HL-60 (cell line): ENCODE measurements at regions not wholly inside any gene's neighbourhood (a gene's known extent, or its start where the extent isn't known, plus 50 kb on each side); places are given as distances from the start of the nearest gene placed in this dataset.

Experiments
- CTCF ChIP-seq: IDR thresholded peaks from one replicate; pipeline ENCODE4 v1.5.1; 2011; ENCODE audit warnings: low read length, control low read depth, inconsistent platforms; ENCODE audit not compliant: insufficient read depth
- TF ChIP-seq, protein P1 (sequence below): IDR thresholded peaks from 2 replicates; pipeline ENCODE4 v1.6.1; 2012; ENCODE audit warnings: low read depth; ENCODE audit not compliant: insufficient replicate concordance

DNA sequence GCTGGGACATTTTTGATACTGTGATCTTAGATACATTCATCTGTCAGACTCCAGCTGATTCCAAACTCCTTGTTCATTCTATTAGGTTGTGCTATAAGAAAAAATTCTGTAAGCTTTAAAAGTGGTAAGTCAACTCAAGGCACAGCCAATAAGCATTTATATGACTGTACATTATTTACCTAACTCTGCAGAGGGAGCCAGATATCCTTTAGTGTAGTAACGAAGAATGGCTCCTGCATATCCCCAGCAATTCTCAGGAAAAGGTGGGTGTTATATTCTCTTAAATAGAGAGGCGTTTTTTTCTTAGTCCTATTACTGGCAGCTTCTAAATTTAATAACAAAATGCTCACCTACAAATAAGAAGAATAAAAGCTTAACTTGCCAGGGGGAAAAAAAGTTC lies 374.3 kb upstream of the GOT2 start:
- TF ChIP-seq, protein P1, sequence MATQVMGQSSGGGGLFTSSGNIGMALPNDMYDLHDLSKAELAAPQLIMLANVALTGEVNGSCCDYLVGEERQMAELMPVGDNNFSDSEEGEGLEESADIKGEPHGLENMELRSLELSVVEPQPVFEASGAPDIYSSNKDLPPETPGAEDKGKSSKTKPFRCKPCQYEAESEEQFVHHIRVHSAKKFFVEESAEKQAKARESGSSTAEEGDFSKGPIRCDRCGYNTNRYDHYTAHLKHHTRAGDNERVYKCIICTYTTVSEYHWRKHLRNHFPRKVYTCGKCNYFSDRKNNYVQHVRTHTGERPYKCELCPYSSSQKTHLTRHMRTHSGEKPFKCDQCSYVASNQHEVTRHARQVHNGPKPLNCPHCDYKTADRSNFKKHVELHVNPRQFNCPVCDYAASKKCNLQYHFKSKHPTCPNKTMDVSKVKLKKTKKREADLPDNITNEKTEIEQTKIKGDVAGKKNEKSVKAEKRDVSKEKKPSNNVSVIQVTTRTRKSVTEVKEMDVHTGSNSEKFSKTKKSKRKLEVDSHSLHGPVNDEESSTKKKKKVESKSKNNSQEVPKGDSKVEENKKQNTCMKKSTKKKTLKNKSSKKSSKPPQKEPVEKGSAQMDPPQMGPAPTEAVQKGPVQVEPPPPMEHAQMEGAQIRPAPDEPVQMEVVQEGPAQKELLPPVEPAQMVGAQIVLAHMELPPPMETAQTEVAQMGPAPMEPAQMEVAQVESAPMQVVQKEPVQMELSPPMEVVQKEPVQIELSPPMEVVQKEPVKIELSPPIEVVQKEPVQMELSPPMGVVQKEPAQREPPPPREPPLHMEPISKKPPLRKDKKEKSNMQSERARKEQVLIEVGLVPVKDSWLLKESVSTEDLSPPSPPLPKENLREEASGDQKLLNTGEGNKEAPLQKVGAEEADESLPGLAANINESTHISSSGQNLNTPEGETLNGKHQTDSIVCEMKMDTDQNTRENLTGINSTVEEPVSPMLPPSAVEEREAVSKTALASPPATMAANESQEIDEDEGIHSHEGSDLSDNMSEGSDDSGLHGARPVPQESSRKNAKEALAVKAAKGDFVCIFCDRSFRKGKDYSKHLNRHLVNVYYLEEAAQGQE: no peak
- no peak for TF ChIP-seq CTCF
